K562 (cell line): ENCODE measurements at regions not wholly inside any gene's neighbourhood (a gene's known extent, or its start where the extent isn't known, plus 50 kb on each side); places are given as distances from the start of the nearest gene placed in this dataset.

Experiments
- ATAC-seq: fragments of 200-7000 bp; cut with Tn5 transposase; 3 replicates; pipeline ENCODE4 v1.9.1; 2020; ENCODE audit warnings: moderate library complexity
- BruUV-seq: library from RNA; stranded (reverse); fragments of 400-500 nt; replicated peaks from 2 replicates; lab custom pipeline; 2021; lab: Mats Ljungman, UMichigan
- CTCF ChIA-PET: fragments of 300-600 bp; formaldehyde crosslinking; extraction: SDS; loops from one replicate; lab custom pipeline; 2021; ENCODE audit warnings: low intra/inter-chr PET ratio; lab: Yijun Ruan, JAX
- POLR2A ChIA-PET: fragments of 300-600, 350-650 bp; sonication (Branson Sonifier 250); formaldehyde crosslinking; extraction: SDS; loops from one replicate; lab custom pipeline; 2021; ENCODE audit warnings: antibody characterized with exemption, inconsistent platforms; lab: Yijun Ruan, JAX
- DNase-seq, 4 experiments: peaks; one replicate each; pipeline versions ENCODE4 v3.0.0 to v3.0.0-alpha.2; 2011 to 2018; ENCODE audit warnings: low spot score in 3 of 4, mixed read lengths in 3 of 4; ENCODE audit errors: extremely low read depth in 1 of 4
- FAIRE-seq: peaks from 2 replicates; lab custom pipeline; 2011; peaks lifted over from hg19 to GRCh38; lab: Jason Lieb, UNC
- H2AFZ ChIP-seq: 2 replicates; pipeline ENCODE4 v1.6.0; 2011; ENCODE audit warnings: low read depth, low read length, control low read depth, inconsistent platforms
- H3K27ac ChIP-seq: fragments of 200-600 bp; 3 replicates; pipeline ENCODE4 v1.8.0; 2011; ENCODE audit warnings: low read depth, mild to moderate bottlenecking, control low read depth, inconsistent platforms, low read length, moderate library complexity, mixed read lengths; ENCODE audit errors: extremely low read depth
- H3K27me3 ChIP-seq, 2 experiments: fragments of 300-600 bp in 1 of 2; 2 replicates in 1 of 2; 3 replicates in 1 of 2; pipeline versions ENCODE4 v1.6.0 to v1.8.0; 2011; ENCODE audit warnings: inconsistent platforms in 2 of 2, low read length in 2 of 2, mild to moderate bottlenecking in 1 of 2, mixed read lengths in 1 of 2, moderate library complexity in 1 of 2; ENCODE audit not compliant: control insufficient read depth in 2 of 2, insufficient read depth in 2 of 2
- H3K36me3 ChIP-seq: fragments of 300-600 bp; 3 replicates; pipeline ENCODE4 v1.8.0; 2011; ENCODE audit warnings: mild to moderate bottlenecking, low read length, inconsistent platforms; ENCODE audit not compliant: control insufficient read depth, insufficient read depth
- H3K4me1 ChIP-seq, 2 experiments: fragments of 200-600 bp in 1 of 2; replicated peaks in 1 of 2; 2 replicates in 1 of 2; 3 replicates in 1 of 2; pipeline versions ENCODE4 v1.5.1 to v1.8.0; 2011; ENCODE audit warnings: inconsistent platforms in 2 of 2, low read length in 2 of 2, mild to moderate bottlenecking in 1 of 2, mixed read lengths in 1 of 2, moderate library complexity in 1 of 2; ENCODE audit not compliant: control insufficient read depth in 2 of 2, insufficient read depth in 2 of 2
- H3K4me2 ChIP-seq: 2 replicates; pipeline ENCODE4 v1.6.1; 2011; ENCODE audit warnings: low read length, control low read depth, inconsistent platforms, mixed read lengths; ENCODE audit not compliant: insufficient read depth
- H3K4me3 ChIP-seq: fragments of 200-600 bp; sonication (generic), shearing (Covaris generic); 2 replicates; pipeline ENCODE4 v1.5.1; 2016; ENCODE audit warnings: control low read depth, inconsistent platforms
- H3K79me2 ChIP-seq: fragments of 200-600 bp; 3 replicates; pipeline ENCODE4 v1.8.0; 2011; ENCODE audit warnings: low read length, inconsistent platforms; ENCODE audit not compliant: control insufficient read depth, insufficient read depth
- H3K9ac ChIP-seq, 2 experiments: 2 replicates each; pipeline versions ENCODE4 v1.6.0 to v1.6.1; 2011; ENCODE audit warnings: low read depth in 2 of 2, low read length in 2 of 2, control low read depth in 1 of 2, inconsistent platforms in 1 of 2, mild to moderate bottlenecking in 1 of 2, mixed read lengths in 1 of 2; ENCODE audit not compliant: insufficient read depth in 1 of 2
- H3K9me1 ChIP-seq: one replicate; pipeline ENCODE4 v1.6.0; 2011; ENCODE audit warnings: inconsistent platforms, mild to moderate bottlenecking, low read length, moderate library complexity; ENCODE audit not compliant: control insufficient read depth, insufficient read depth
- H3K9me3 ChIP-seq: replicated peaks from 2 replicates; pipeline ENCODE4 v1.5.1; 2011; ENCODE audit warnings: low read depth, low read length, inconsistent platforms; ENCODE audit not compliant: control insufficient read depth, insufficient read depth
- H4K20me1 ChIP-seq: replicated peaks from 2 replicates; pipeline ENCODE4 v1.6.1; 2011; ENCODE audit warnings: low read length, inconsistent platforms, mixed read lengths; ENCODE audit not compliant: control insufficient read depth, insufficient read depth
- CHCHD3 ChIP-seq: fragments of 250-450 bp; sonication (Bioruptor Pico); IDR thresholded peaks from 2 replicates; pipeline ENCODE4 v2.1.2; 2022; ENCODE audit warnings: mild to moderate bottlenecking
- DDX20 ChIP-seq: fragments of 450-650 bp; IDR thresholded peaks from 2 replicates; pipeline ENCODE4 v1.6.1; 2016; ENCODE audit warnings: missing genetic modification characterization, low read depth, mild to moderate bottlenecking, missing compliant biosample characterization, moderate library complexity
- KDM2B ChIP-seq: fragments of 250-450 bp; sonication (Bioruptor Pico); IDR thresholded peaks from 2 replicates; pipeline ENCODE4 v1.8.0; 2021; ENCODE audit warnings: mild to moderate bottlenecking, moderate library complexity
- NR2C1 ChIP-seq, 2 experiments: fragments of 450-650 bp; IDR thresholded peaks; 2 replicates each; pipeline ENCODE4 v1.6.1; 2017; ENCODE audit warnings: mild to moderate bottlenecking in 2 of 2, antibody characterized with exemption in 1 of 2, inconsistent platforms in 1 of 2, missing compliant biosample characterization in 1 of 2, missing genetic modification characterization in 1 of 2
- TARDBP ChIP-seq: fragments of 450-650 bp; IDR thresholded peaks from 2 replicates; pipeline ENCODE4 v1.6.1; 2016
- ZKSCAN1 ChIP-seq: fragments of 150-350 bp; IDR thresholded peaks from 2 replicates; pipeline ENCODE4 v1.6.1; 2016; ENCODE audit warnings: low read depth, low read length
- WGBS: fragments of 100-300 bp; shearing (Covaris generic); methylation state at CpG from one replicate; pipeline ENCODE4 v1.1.6; 2016; ENCODE audit warnings: low coverage, mixed read lengths; ENCODE audit not compliant: insufficient coverage; ENCODE audit errors: missing lambda C conversion rate; 5-methylcytosine and 5-hydroxymethylcytosine counted together
- in situ Hi-C: fragments of 300-500 bp; cut with MboI; formaldehyde crosslinking; loops from 4 replicates; pipeline ENCODE4 v1.15.0; 2018; ENCODE audit warnings: inconsistent platforms, mixed read lengths
- intact Hi-C: fragments of 100-400 bp; cut with micrococcal nuclease; formaldehyde crosslinking; loops from 2 replicates; pipeline ENCODE4 v1.14.2; 2022

DNA sequence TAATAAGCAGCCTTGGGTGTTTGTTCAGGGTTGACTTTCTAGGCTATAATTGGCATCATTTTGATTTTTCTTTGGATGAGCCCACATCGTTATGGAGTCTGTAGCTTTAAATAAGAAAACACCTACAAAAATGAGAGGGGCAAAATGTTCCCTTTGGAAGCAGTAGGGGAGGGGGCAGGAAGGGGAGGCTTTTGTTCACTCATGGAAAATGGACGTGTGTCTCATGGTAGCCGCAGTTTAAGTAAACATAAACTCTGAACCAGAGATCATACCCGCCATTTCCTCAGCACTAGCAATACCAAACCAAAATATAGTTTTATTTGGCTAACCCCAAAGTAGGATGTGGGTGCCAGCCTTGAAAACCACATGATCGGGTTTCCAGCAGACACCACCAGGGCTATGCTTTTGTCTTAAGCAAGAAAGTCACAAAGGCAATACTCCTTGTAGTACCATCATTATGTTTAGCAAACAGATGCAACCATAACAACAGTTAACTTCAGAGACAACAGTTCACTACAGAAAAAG, 572.5 kb upstream of the JAG1 start:
- Histone ChIP-seq H3K4me1 (no peaks in the 10 kb centered on the region), H3K27ac (no peak overlapping the region), H3K36me3 (no peaks in the 10 kb centered on the region), H3K79me2 (no peaks in the 10 kb centered on the region), H3K9me3 (no peaks in the 10 kb centered on the region), H3K4me2 (no peak overlapping the region), H2AFZ (no peak overlapping the region), H3K9ac (no peak overlapping the region), H3K27me3 (no peaks in the 10 kb centered on the region), H3K4me3 (no peak overlapping the region), H3K9me1 (no peaks in the 10 kb centered on the region), H4K20me1 (no peaks in the 10 kb centered on the region)
- FAIRE-seq (no peak), ATAC-seq (no peak), DNase-seq (no peak)
- intact Hi-C loops: no loop called here
- in situ Hi-C loops: no loop called here
- CTCF ChIA-PET: no interaction called here
- 0% methylated on average over 4 of the region's 5 CpGs for WGBS
- BruUV-seq: no TSS peak
- POLR2A ChIA-PET: no interaction called here
- TF ChIP-seq DDX20 (tag) (no peak), TARDBP (no peak), ZKSCAN1 (no peak), CHCHD3 (CRISPR knock-in tag) (no peak), NR2C1 (IDR thresholded peaks at IDR 0.05) (no peak), NR2C1 (tag; IDR thresholded peaks at IDR 0.05) (no peak), KDM2B (no peak)
